ENCODE measurements at regions not wholly inside any gene's neighbourhood (a gene's known extent, or its start where the extent isn't known, plus 50 kb on each side); places are given as distances from the start of the nearest gene placed in this dataset.

- no peaks in the 10 kb centered on the region for H4K20me1 ChIP-seq (ENCODE audit: low read depth)
- no peaks in the 10 kb centered on the region for H3K36me3 ChIP-seq
- no peak for DNase-seq (ENCODE audit: low spot score)
- no peak overlapping the region for H3K4me3 ChIP-seq
- no peaks in the 10 kb centered on the region for H3F3A ChIP-seq (ENCODE audit: low read depth)
- TF ChIP-seq CTCF (IDR thresholded peaks at IDR 0.05): no peak
- no peak for TF ChIP-seq EZH2 (IDR thresholded peaks at IDR 0.05)
- no peak for TF ChIP-seq EZH2phosphoT487 (IDR thresholded peaks at IDR 0.05)
- no peak overlapping the region for H3K27ac ChIP-seq
- no peak overlapping the region for H3K9ac ChIP-seq
- H3K4me3 Mint-ChIP-seq: no peak overlapping the region
- no peak overlapping the region for H3K4me2 ChIP-seq
- no peaks in the 10 kb centered on the region for H3K79me2 ChIP-seq (ENCODE audit: low read depth)
- no peaks in the 10 kb centered on the region for H3K36me3 Mint-ChIP-seq
- no peaks in the 10 kb centered on the region for H3K9me3 Mint-ChIP-seq
- no peak overlapping the region for H3K27ac Mint-ChIP-seq
- H2AFZ ChIP-seq (replicated peaks): no peak overlapping the region
- H3K27me3 ChIP-seq: no peaks in the 10 kb centered on the region
- no peaks in the 10 kb centered on the region for H3K9me3 ChIP-seq (ENCODE audit: low read depth)
- H3K4me1 ChIP-seq: peaks cover 4% of the 10 kb centered on the region
- H3K27me3 Mint-ChIP-seq (ENCODE audit: insufficient read depth, low read depth): no peaks in the 10 kb centered on the region
- no peaks in the 10 kb centered on the region for H3K4me1 Mint-ChIP-seq
These were observed 51.3 kb upstream of the NABP1 start for GRCh38 chr2:191626497-191627151.

DNA sequence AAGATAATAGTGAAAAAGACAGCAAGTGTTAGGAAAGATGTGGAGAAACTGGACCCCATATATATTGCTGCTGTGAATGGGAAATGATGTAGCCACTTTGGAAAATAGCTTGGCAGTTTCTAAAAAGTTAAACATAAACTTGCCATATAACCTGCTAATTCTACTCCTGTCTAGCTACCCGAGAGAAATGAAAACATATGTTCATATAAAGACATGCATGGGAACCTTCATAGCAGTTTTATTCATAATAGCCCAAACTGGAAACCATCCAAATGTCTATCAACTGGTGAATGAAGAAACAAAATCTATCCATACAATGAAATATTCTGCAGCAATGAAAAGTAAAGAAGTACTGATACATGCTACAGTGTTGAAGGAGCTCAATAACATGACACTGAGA, 50.4 kb upstream of the NABP1 start:
- H3K27ac ChIP-seq: no peak overlapping the region
- Mint-ChIP-seq H3K27ac (no peak overlapping the region), H3K9me3 (no peaks in the 10 kb centered on the region), H3K27me3 (ENCODE audit: insufficient read depth, low read depth) (no peaks in the 10 kb centered on the region), H3K4me1 (no peaks in the 10 kb centered on the region), H3K36me3 (no peaks in the 10 kb centered on the region), H3K4me3 (no peak overlapping the region)
- no peaks in the 10 kb centered on the region for H3K79me2 ChIP-seq (ENCODE audit: low read depth)
- H3F3A ChIP-seq (ENCODE audit: low read depth): no peaks in the 10 kb centered on the region
- no peak overlapping the region for H3K4me3 ChIP-seq
- H3K27me3 ChIP-seq: no peaks in the 10 kb centered on the region
- no peak overlapping the region for H3K4me2 ChIP-seq
- DNase-seq (ENCODE audit: low spot score): no peak
- no peaks in the 10 kb centered on the region for H4K20me1 ChIP-seq (ENCODE audit: low read depth)
- H3K36me3 ChIP-seq: no peaks in the 10 kb centered on the region
- no peak overlapping the region for H3K9ac ChIP-seq
- no peak overlapping the region for H2AFZ ChIP-seq (replicated peaks)
- TF ChIP-seq CTCF (IDR thresholded peaks at IDR 0.05) (no peak), EZH2 (IDR thresholded peaks at IDR 0.05) (no peak), EZH2phosphoT487 (IDR thresholded peaks at IDR 0.05) (no peak)
- no peaks in the 10 kb centered on the region for H3K9me3 ChIP-seq (ENCODE audit: low read depth)
- H3K4me1 ChIP-seq: peaks cover 4% of the 10 kb centered on the region

Data from neural progenitor cell (in vitro differentiated cells).